Neural cell (in vitro differentiated cells): ENCODE measurements at regions not wholly inside any gene's neighbourhood (a gene's known extent, or its start where the extent isn't known, plus 50 kb on each side); places are given as distances from the start of the nearest gene placed in this dataset.

Experiments
- H2AFZ ChIP-seq: fragments of 200-600, 300-800 bp; sonication (generic), shearing (Covaris generic); 2 replicates; pipeline ENCODE4 v1.6.0; 2014; ENCODE audit warnings: low read depth, mild to moderate bottlenecking, antibody characterized with exemption, low read length, moderate library complexity
- H3F3A ChIP-seq: fragments of 200-600 bp; shearing (Covaris generic); 2 replicates; pipeline ENCODE4 v1.6.1; 2016; ENCODE audit warnings: mild to moderate bottlenecking, moderate library complexity, mixed read lengths, antibody characterized with exemption, low read length; ENCODE audit not compliant: insufficient read depth, poor library complexity, severe bottlenecking
- H3K27ac ChIP-seq: fragments of 200-600, 300-800 bp; sonication (generic), shearing (Covaris generic); 2 replicates; pipeline ENCODE4 v1.5.1; 2014; ENCODE audit warnings: mild to moderate bottlenecking, low read length, moderate library complexity
- H3K27me3 ChIP-seq: fragments of 300-800, 200-600 bp; sonication (generic), shearing (Covaris generic); 2 replicates; pipeline ENCODE4 v1.6.0; 2014; ENCODE audit warnings: mild to moderate bottlenecking, low read depth, low read length, moderate library complexity; ENCODE audit not compliant: insufficient read depth
- H3K36me3 ChIP-seq: fragments of 300-800, 200-600 bp; sonication (generic), shearing (Covaris generic); 2 replicates; pipeline ENCODE4 v1.5.1; 2014; ENCODE audit warnings: mild to moderate bottlenecking, antibody characterized with exemption, low read length, moderate library complexity; ENCODE audit not compliant: insufficient read depth
- H3K4me2 ChIP-seq: fragments of 300-800, 200-600 bp; sonication (generic), shearing (Covaris generic); 2 replicates; pipeline ENCODE4 v1.6.0; 2014; ENCODE audit warnings: mild to moderate bottlenecking, low read length
- H3K4me3 ChIP-seq: fragments of 300-800, 200-600 bp; sonication (generic), shearing (Covaris generic); 2 replicates; pipeline ENCODE4 v1.5.1; 2014; ENCODE audit warnings: mild to moderate bottlenecking, low read length, moderate library complexity
- H3K79me2 ChIP-seq: fragments of 200-600 bp; shearing (Covaris generic); replicated peaks from 2 replicates; pipeline ENCODE4 v1.6.0; 2014; ENCODE audit warnings: mild to moderate bottlenecking, low read length, moderate library complexity; ENCODE audit not compliant: insufficient read depth
- H3K9ac ChIP-seq: fragments of 300-800, 200-600 bp; sonication (generic), shearing (Covaris generic); 2 replicates; pipeline ENCODE4 v1.6.1; 2016; ENCODE audit warnings: mild to moderate bottlenecking, low read length, mixed read lengths
- H3K9me2 ChIP-seq: fragments of 200-600 bp; shearing (Covaris generic); 2 replicates; pipeline ENCODE4 v1.6.1; 2016; ENCODE audit warnings: mild to moderate bottlenecking, low read length, mixed read lengths; ENCODE audit not compliant: insufficient read depth
- H3K9me3 ChIP-seq: fragments of 200-600, 300-800 bp; sonication (generic), shearing (Covaris generic); 2 replicates; pipeline ENCODE4 v1.6.1; 2016; ENCODE audit warnings: mild to moderate bottlenecking, mixed run types, low read length, moderate library complexity, mixed read lengths
- H4K20me1 ChIP-seq: fragments of 200-600 bp; shearing (Covaris generic); 2 replicates; pipeline ENCODE4 v1.6.1; 2016; ENCODE audit warnings: mild to moderate bottlenecking, mixed run types; ENCODE audit not compliant: insufficient read depth
- CTCF ChIP-seq: fragments of 450-650 bp; IDR thresholded peaks from 2 replicates; pipeline ENCODE4 v1.5.1; 2014; ENCODE audit warnings: antibody characterized with exemption, mild to moderate bottlenecking, moderate library complexity; ENCODE audit not compliant: poor library complexity, severe bottlenecking
- EP300 ChIP-seq: fragments of 450-650 bp; conservative IDR thresholded peaks from 2 replicates; pipeline ENCODE4 v1.6.1; 2014; ENCODE audit warnings: antibody characterized with exemption, mild to moderate bottlenecking, moderate library complexity; ENCODE audit not compliant: poor library complexity, severe bottlenecking
- EZH2 ChIP-seq: fragments of 200-600, 300-800 bp; shearing (Covaris generic), sonication (generic); IDR thresholded peaks from 2 replicates; pipeline ENCODE4 v1.6.1; 2014; ENCODE audit warnings: antibody characterized with exemption, low read length, borderline replicate concordance, mild to moderate bottlenecking; ENCODE audit not compliant: insufficient read depth, poor library complexity, severe bottlenecking
- MXI1 ChIP-seq: fragments of 450-650 bp; conservative IDR thresholded peaks from 2 replicates; pipeline ENCODE4 v1.6.1; 2014; ENCODE audit warnings: antibody characterized with exemption, mild to moderate bottlenecking; ENCODE audit not compliant: poor library complexity, severe bottlenecking
- POLR2AphosphoS5 ChIP-seq: IDR thresholded peaks from 2 replicates; pipeline ENCODE4 v1.6.1; 2012
- RAD21 ChIP-seq: fragments of 450-650 bp; conservative IDR thresholded peaks from 2 replicates; pipeline ENCODE4 v1.6.1; 2014; ENCODE audit warnings: antibody characterized with exemption, mild to moderate bottlenecking, moderate library complexity
- REST ChIP-seq: IDR thresholded peaks from 2 replicates; pipeline ENCODE4 v1.6.1; 2012; ENCODE audit warnings: borderline replicate concordance
- SMC3 ChIP-seq: fragments of 450-650 bp; conservative IDR thresholded peaks from 2 replicates; pipeline ENCODE4 v1.6.1; 2014; ENCODE audit warnings: antibody characterized with exemption, mild to moderate bottlenecking, moderate library complexity; ENCODE audit not compliant: poor library complexity
- TAF1 ChIP-seq: IDR thresholded peaks from 2 replicates; pipeline ENCODE4 v1.6.1; 2012; ENCODE audit warnings: low read depth

- H3K9me2 ChIP-seq, result no peaks in the 10 kb centered on the region
- no peak overlapping the region for H2AFZ ChIP-seq
- H3K27me3 ChIP-seq, result no peaks in the 10 kb centered on the region
Measured at GRCh38 chr2:176461809-176462670, 192.8 kb downstream of the MTX2 start.

GRCh38 chr2:176463546-176463945 lies 194.3 kb downstream of the MTX2 start:
- no peak for TF ChIP-seq CTCF
- TF ChIP-seq POLR2AphosphoS5, result no peak
- Histone ChIP-seq H4K20me1 (no peaks in the 10 kb centered on the region), H3K4me3 (no peak overlapping the region), H3K27me3 (no peaks in the 10 kb centered on the region), H3F3A (no peaks in the 10 kb centered on the region), H3K9ac (no peak overlapping the region), H3K27ac (no peak overlapping the region), H3K9me2 (no peaks in the 10 kb centered on the region), H3K9me3 (no peaks in the 10 kb centered on the region), H3K4me2 (no peak overlapping the region), H3K79me2 (no peaks in the 10 kb centered on the region), H3K36me3 (no peaks in the 10 kb centered on the region), H2AFZ (no peak overlapping the region)

More at GRCh38 chr2:176461809-176462670, 192.8 kb downstream of the MTX2 start:
- TF ChIP-seq CTCF (no peak), EZH2 (no peak), SMC3 (no peak), MXI1 (no peak), POLR2AphosphoS5 (no peak), RAD21 (no peak), TAF1 (no peak), EP300 (no peak), REST (no peak)
- Histone ChIP-seq H3K4me3 (no peak overlapping the region), H3K79me2 (no peaks in the 10 kb centered on the region), H3F3A (no peaks in the 10 kb centered on the region), H3K36me3 (no peaks in the 10 kb centered on the region), H3K27ac (no peak overlapping the region), H3K9ac (no peak overlapping the region), H4K20me1 (no peaks in the 10 kb centered on the region), H3K9me3 (no peaks in the 10 kb centered on the region), H3K4me2 (no peak overlapping the region)
